SU-DHL-6 (cell line): ENCODE measurements at regions not wholly inside any gene's neighbourhood (a gene's known extent, or its start where the extent isn't known, plus 50 kb on each side); places are given as distances from the start of the nearest gene placed in this dataset.

Source experiments
- H2AFZ ChIP-seq: fragments of 200-600 bp; sonication (generic); 2 replicates; pipeline ENCODE4 v1.6.1; 2014; ENCODE audit warnings: low read depth, mild to moderate bottlenecking, moderate library complexity, mixed read lengths, antibody characterized with exemption, low read length; ENCODE audit not compliant: severe bottlenecking
- H3F3A ChIP-seq: fragments of 200-600 bp; shearing (Covaris generic); 2 replicates; pipeline ENCODE4 v1.6.0; 2016; ENCODE audit warnings: antibody characterized with exemption, mild to moderate bottlenecking; ENCODE audit not compliant: insufficient read depth
- H3K27ac ChIP-seq: fragments of 200-600 bp; sonication (generic); 2 replicates; pipeline ENCODE4 v1.5.1; 2016; ENCODE audit warnings: low read depth, mild to moderate bottlenecking, low read length, moderate library complexity, mixed read lengths
- H3K27me3 ChIP-seq: fragments of 200-600 bp; sonication (generic), shearing (Covaris generic); 2 replicates; pipeline ENCODE4 v1.6.0; 2014; ENCODE audit warnings: mild to moderate bottlenecking, low read length
- H3K36me3 ChIP-seq: fragments of 200-600 bp; sonication (generic); 2 replicates; pipeline ENCODE4 v1.6.1; 2014; ENCODE audit warnings: mild to moderate bottlenecking, low read length, mixed read lengths
- H3K4me2 ChIP-seq: fragments of 300-600, 200-600 bp; shearing (Covaris generic), sonication (generic); 2 replicates; pipeline ENCODE4 v1.6.0; 2014; ENCODE audit warnings: low read length, low read depth, mild to moderate bottlenecking; ENCODE audit not compliant: poor library complexity, severe bottlenecking
- H3K4me3 ChIP-seq: fragments of 200-600 bp; sonication (generic); 2 replicates; pipeline ENCODE4 v1.5.1; 2014; ENCODE audit warnings: antibody characterized with exemption, low read length, mild to moderate bottlenecking, mixed read lengths; ENCODE audit not compliant: insufficient read depth, poor library complexity, severe bottlenecking
- H3K79me2 ChIP-seq: fragments of 200-600 bp; sonication (generic); 2 replicates; pipeline ENCODE4 v1.6.1; 2014; ENCODE audit warnings: mild to moderate bottlenecking, low read length, moderate library complexity; ENCODE audit not compliant: insufficient read depth
- H3K9ac ChIP-seq: fragments of 200-600 bp; sonication (generic); 2 replicates; pipeline ENCODE4 v1.7.0; 2014; ENCODE audit warnings: mild to moderate bottlenecking, low read length
- H3K9me2 ChIP-seq: fragments of 200-600 bp; sonication (generic); replicated peaks from 2 replicates; pipeline ENCODE4 v1.6.1; 2014; ENCODE audit warnings: low read length; ENCODE audit not compliant: insufficient read depth
- H3K9me3 ChIP-seq: fragments of 200-600 bp; sonication (generic); 2 replicates; pipeline ENCODE4 v1.6.1; 2014; ENCODE audit warnings: low read length, mixed read lengths; ENCODE audit not compliant: insufficient read depth
- H4K20me1 ChIP-seq: fragments of 200-600 bp; sonication (generic); 2 replicates; pipeline ENCODE4 v1.6.1; 2014; ENCODE audit warnings: low read depth, mild to moderate bottlenecking, antibody characterized with exemption, low read length, moderate library complexity, mixed read lengths
- CTCF ChIP-seq: fragments of 200-600 bp; sonication (generic); IDR thresholded peaks from one replicate; pipeline ENCODE4 v1.5.1; 2017; ENCODE audit warnings: antibody characterized with exemption, mild to moderate bottlenecking, low read length, moderate library complexity; ENCODE audit not compliant: insufficient read depth, poor library complexity, severe bottlenecking
- EZH2phosphoT487 ChIP-seq: fragments of 200-600 bp; sonication (generic), shearing (Covaris generic); conservative IDR thresholded peaks from 2 replicates; pipeline ENCODE4 v1.6.1; 2018; ENCODE audit warnings: mild to moderate bottlenecking, antibody characterized with exemption, low read length, moderate library complexity, mixed read lengths

GRCh38 chr2:122660786-122661634 is 905.6 kb downstream of the TSN start:
- Histone ChIP-seq H3K4me3 (no peak overlapping the region), H3K9me2 (no peaks in the 10 kb centered on the region), H3K9ac (no peak overlapping the region), H3K36me3 (no peaks in the 10 kb centered on the region), H2AFZ (no peak overlapping the region), H3F3A (no peaks in the 10 kb centered on the region), H3K27me3 (no peaks in the 10 kb centered on the region), H3K27ac (no peak overlapping the region), H3K9me3 (no peaks in the 10 kb centered on the region), H3K79me2 (no peaks in the 10 kb centered on the region), H4K20me1 (no peaks in the 10 kb centered on the region), H3K4me2 (no peak overlapping the region)
- TF ChIP-seq EZH2phosphoT487 (no peak), CTCF (no peak)

- Histone ChIP-seq H3K79me2 (no peaks in the 10 kb centered on the region), H3K27ac (no peak overlapping the region), H4K20me1 (no peaks in the 10 kb centered on the region), H3K4me3 (no peak overlapping the region), H3K4me2 (no peak overlapping the region), H3K27me3 (no peaks in the 10 kb centered on the region), H3K36me3 (no peaks in the 10 kb centered on the region), H2AFZ (no peak overlapping the region), H3K9me2 (0 out of 2 replicates have a peak, but pooled peaks cover 5% of the 10 kb centered on the region), H3F3A (no peaks in the 10 kb centered on the region), H3K9me3 (no peaks in the 10 kb centered on the region), H3K9ac (no peak overlapping the region)
- no peak for TF ChIP-seq EZH2phosphoT487
- TF ChIP-seq CTCF = no peak
Observed at GRCh38 chr2:122663620-122664019, 908.2 kb downstream of the TSN start.

GRCh38 chr2:122669627-122670026 is 914.2 kb downstream of the TSN start:
- Histone ChIP-seq H3K36me3 (no peaks in the 10 kb centered on the region), H3K27me3 (no peaks in the 10 kb centered on the region), H3F3A (no peaks in the 10 kb centered on the region), H3K9ac (no peak overlapping the region), H3K4me2 (no peak overlapping the region), H2AFZ (no peak overlapping the region), H4K20me1 (no peaks in the 10 kb centered on the region), H3K79me2 (no peaks in the 10 kb centered on the region), H3K9me2 (0 out of 2 replicates have a peak, but pooled peaks cover 5% of the 10 kb centered on the region), H3K27ac (no peak overlapping the region), H3K4me3 (no peak overlapping the region), H3K9me3 (no peaks in the 10 kb centered on the region)
- no peak for TF ChIP-seq CTCF
